H1 (cell line): ENCODE measurements at regions not wholly inside any gene's neighbourhood (a gene's known extent, or its start where the extent isn't known, plus 50 kb on each side); places are given as distances from the start of the nearest gene placed in this dataset.

Source experiments
- CEBPB ChIP-seq: IDR thresholded peaks from 2 replicates; pipeline ENCODE4 v1.6.1; 2012; ENCODE audit warnings: low read depth, low read length
- NRF1 ChIP-seq: IDR thresholded peaks from 2 replicates; pipeline ENCODE4 v1.6.1; 2011; ENCODE audit warnings: mild to moderate bottlenecking, low read depth, low read length, improper control_type of control experiment
- POLR2A ChIP-seq, 2 experiments: IDR thresholded peaks; 1 replicate in 1 of 2; 2 replicates in 1 of 2; pipeline ENCODE4 v1.6.1; 2011; ENCODE audit warnings: low read depth in 2 of 2, low read length in 2 of 2, mild to moderate bottlenecking in 2 of 2; ENCODE audit errors: control extremely low read depth in 1 of 2

DNA sequence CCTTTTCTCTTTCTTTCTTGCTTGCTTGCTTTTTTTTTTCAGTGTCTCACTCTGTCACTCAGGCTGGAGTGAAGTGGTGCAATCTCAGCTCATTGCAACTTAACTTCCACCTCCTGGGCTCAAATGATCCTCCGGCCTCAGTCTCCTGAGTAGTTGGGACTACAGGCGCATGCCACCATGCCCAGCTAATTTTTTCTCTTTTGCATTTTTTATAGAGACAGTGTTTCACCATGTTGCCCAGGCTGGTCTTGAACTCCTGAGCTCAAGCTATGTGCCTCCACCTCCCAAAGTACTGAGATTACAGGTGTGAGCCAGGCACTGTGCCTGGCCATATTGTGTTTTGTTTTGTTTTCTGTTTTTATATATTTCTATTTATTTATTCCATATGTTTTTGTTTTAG lies 461.0 kb downstream of the ADAMTS20 start (continued):
- TF ChIP-seq POLR2A (IDR thresholded peaks at IDR 0.05; ENCODE audit: control extremely low read depth in 1 of 2, low read depth in 2 of 2, low read length in 2 of 2) (no peak), CEBPB (no peak), NRF1 (no peak)
